Endothelial cell of umbilical vein (primary cell): ENCODE measurements at regions not wholly inside any gene's neighbourhood (a gene's known extent, or its start where the extent isn't known, plus 50 kb on each side); places are given as distances from the start of the nearest gene placed in this dataset.
"Not testable (repeated sequence)": the region's sequence is repeated elsewhere in the genome, so short reads cannot be mapped to it uniquely, and the experiment has no call there.

ENCODE experiments used
- BruUV-seq: library from RNA; stranded (reverse); fragments of 400-500 nt; replicated peaks from 2 replicates; lab custom pipeline; 2021; lab: Mats Ljungman, UMichigan
- CTCF ChIA-PET: fragments of 300-600, 350-600 bp; sonication (Branson Sonifier 250); formaldehyde crosslinking; loops from one replicate; lab custom pipeline; 2021; ENCODE audit warnings: antibody characterized with exemption, inconsistent platforms; lab: Charles Lee
- POLR2A ChIA-PET: fragments of 300-600, 350-600 bp; sonication (Branson Sonifier 250); formaldehyde crosslinking; loops from one replicate; lab custom pipeline; 2021; ENCODE audit warnings: antibody characterized with exemption, inconsistent platforms; lab: Charles Lee
- DNase-seq: peaks from one replicate; pipeline ENCODE4 v3.0.0-alpha.2; 2011; ENCODE audit warnings: low read depth, low spot score
- FAIRE-seq: peaks from 2 replicates; lab custom pipeline; 2011; peaks lifted over from hg19 to GRCh38; lab: Jason Lieb, UNC
- H2AFZ ChIP-seq: 2 replicates; pipeline ENCODE4 v1.6.0; 2012; ENCODE audit warnings: low read depth, low read length, control low read depth, inconsistent platforms
- H3K27ac ChIP-seq: 2 replicates; pipeline ENCODE4 v1.5.1; 2011; ENCODE audit warnings: low read depth, mild to moderate bottlenecking, control low read depth, low read length, moderate library complexity; ENCODE audit not compliant: insufficient read depth
- H3K27me3 ChIP-seq, 2 experiments: 2 replicates each; pipeline versions ENCODE4 v1.6.0 to v1.6.1; 2011; ENCODE audit warnings: low read length in 2 of 2, mixed read lengths in 1 of 2; ENCODE audit not compliant: control insufficient read depth in 2 of 2, insufficient read depth in 2 of 2
- H3K36me3 ChIP-seq, 2 experiments: 2 replicates in 1 of 2; 3 replicates in 1 of 2; pipeline ENCODE4 v1.5.1; 2011; ENCODE audit warnings: low read length in 2 of 2, mild to moderate bottlenecking in 1 of 2, moderate library complexity in 1 of 2; ENCODE audit not compliant: control insufficient read depth in 2 of 2, insufficient read depth in 2 of 2; ENCODE audit errors: extremely low read depth in 1 of 2
- H3K4me1 ChIP-seq: 3 replicates; pipeline ENCODE4 v1.5.1; 2011; ENCODE audit warnings: mild to moderate bottlenecking, low read length; ENCODE audit not compliant: control insufficient read depth, insufficient read depth; ENCODE audit errors: extremely low read depth
- H3K4me2 ChIP-seq: 2 replicates; pipeline ENCODE4 v1.6.1; 2011; ENCODE audit warnings: low read length, control low read depth, mixed read lengths; ENCODE audit not compliant: insufficient read depth
- H3K4me3 ChIP-seq, 3 experiments: fragments of 200-600 bp in 1 of 3; sonication (generic), shearing (Covaris generic) in 1 of 3; replicated peaks in 1 of 3; 2 replicates each; pipeline ENCODE4 v1.5.1; 2011 to 2016; ENCODE audit warnings: control low read depth in 3 of 3, low read length in 3 of 3, mild to moderate bottlenecking in 2 of 3, inconsistent platforms in 1 of 3, low read depth in 1 of 3, moderate library complexity in 1 of 3; ENCODE audit not compliant: insufficient read depth in 1 of 3
- H3K79me2 ChIP-seq: 2 replicates; pipeline ENCODE4 v1.6.0; 2012; ENCODE audit warnings: low read length, inconsistent platforms; ENCODE audit not compliant: control insufficient read depth, insufficient read depth
- H3K9ac ChIP-seq: replicated peaks from 2 replicates; pipeline ENCODE3; 2011; ENCODE audit warnings: low read length, control low read depth; ENCODE audit not compliant: insufficient read depth; ENCODE audit errors: extremely low read depth
- H3K9me1 ChIP-seq: replicated peaks from 3 replicates; pipeline ENCODE4 v1.6.0; 2011; ENCODE audit warnings: mild to moderate bottlenecking, low read length; ENCODE audit not compliant: control insufficient read depth, insufficient read depth; ENCODE audit errors: extremely low read depth
- H3K9me3 ChIP-seq: replicated peaks from 2 replicates; pipeline ENCODE4 v1.5.1; 2012; ENCODE audit warnings: low read length, inconsistent platforms; ENCODE audit not compliant: control insufficient read depth, insufficient read depth
- H4K20me1 ChIP-seq: replicated peaks from 2 replicates; pipeline ENCODE3; 2011; ENCODE audit warnings: mild to moderate bottlenecking, low read length; ENCODE audit not compliant: control insufficient read depth, insufficient read depth; ENCODE audit errors: extremely low read depth
- CTCF ChIP-seq, 2 donors: IDR thresholded peaks; 1 replicate in 1 of 2; 2 replicates in 1 of 2; pipeline ENCODE4 v1.5.1; 2011; ENCODE audit warnings: low read length in 2 of 2, mild to moderate bottlenecking in 2 of 2, moderate library complexity in 2 of 2, control low read depth in 1 of 2, inconsistent platforms in 1 of 2, low read depth in 1 of 2; ENCODE audit not compliant: insufficient read depth in 1 of 2; ENCODE audit errors: extremely low read depth in 1 of 2
- dilution Hi-C: fragments of 300-500 bp; cut with MboI; formaldehyde crosslinking; loops from one replicate; pipeline ENCODE4 v1.15.0; 2019; ENCODE audit warnings: low sequenced_read_pairs; ENCODE audit not compliant: extremely low pct_ligation_motif_present
- intact Hi-C: fragments of 100-400 bp; cut with micrococcal nuclease; formaldehyde crosslinking; loops from one replicate; pipeline ENCODE4 v1.10.0; 2022

- H3K79me2 ChIP-seq, H3K27ac ChIP-seq, H3K4me2 ChIP-seq, CTCF ChIA-PET, H3K9ac ChIP-seq, H3K9me3 ChIP-seq, H3K36me3 ChIP-seq, H3K27me3 ChIP-seq, H2AFZ ChIP-seq, dilution Hi-C loops, intact Hi-C loops, H3K4me1 ChIP-seq, H3K9me1 ChIP-seq, H4K20me1 ChIP-seq, BruUV-seq, FAIRE-seq, POLR2A ChIA-PET: not testable (repeated sequence)
- DNase-seq = peak; percentile 37
- peak overlapping the region in 1 of 3 experiments; percentile 20 for H3K4me3 ChIP-seq
- peak; percentile 25 to 55 for TF ChIP-seq CTCF (IDR thresholded peaks at IDR 0.05; ENCODE audit: extremely low read depth in 1 of 2, insufficient read depth in 1 of 2, low read depth in 1 of 2, low read length in 2 of 2)
These were observed 86.8 kb downstream of the FAM72B start for GRCh38 chr1:121097127-121097866.

GRCh38 chr1:121097867-121098215 is 86.3 kb downstream of the FAM72B start:
- H3K27me3 ChIP-seq, H3K9me1 ChIP-seq, H3K9ac ChIP-seq, H4K20me1 ChIP-seq, H3K4me2 ChIP-seq, H3K4me3 ChIP-seq, intact Hi-C loops, POLR2A ChIA-PET, dilution Hi-C loops, H3K9me3 ChIP-seq, H3K27ac ChIP-seq, FAIRE-seq, H2AFZ ChIP-seq, DNase-seq, CTCF ChIA-PET, H3K4me1 ChIP-seq, H3K36me3 ChIP-seq, H3K79me2 ChIP-seq, BruUV-seq: not testable (repeated sequence)

- DNase-seq, H3K4me3 ChIP-seq, H3K9ac ChIP-seq, H3K27me3 ChIP-seq, H2AFZ ChIP-seq, POLR2A ChIA-PET, FAIRE-seq, H3K9me3 ChIP-seq, dilution Hi-C loops, H3K36me3 ChIP-seq, H3K4me1 ChIP-seq, H3K9me1 ChIP-seq, intact Hi-C loops, H3K79me2 ChIP-seq, H3K27ac ChIP-seq, CTCF ChIA-PET, H4K20me1 ChIP-seq, H3K4me2 ChIP-seq, BruUV-seq: not testable (repeated sequence)
These were observed 75.1 kb downstream of the FAM72B start for GRCh38 chr1:121109025-121109424.
